Heart left ventricle (tissue), 13 donors: ENCODE measurements at regions not wholly inside any gene's neighbourhood (a gene's known extent, or its start where the extent isn't known, plus 50 kb on each side); places are given as distances from the start of the nearest gene placed in this dataset.

ENCODE experiments used
- POLR2A ChIP-seq, 2 donors: fragments of 450-650 bp; IDR thresholded peaks; one replicate each; pipeline ENCODE4 v1.6.1; 2017; ENCODE audit warnings: antibody characterized with exemption in 2 of 2, mild to moderate bottlenecking in 2 of 2, moderate library complexity in 2 of 2
- TF ChIP-seq, protein P1 (sequence below), 12 donors: fragments of 200-600 bp; sonication (generic) in 4 of 12; IDR thresholded peaks; one replicate each; pipeline versions ENCODE4 v1.5.0 to v1.8.0; 2018 to 2022; ENCODE audit warnings: antibody characterized with exemption in 12 of 12, mild to moderate bottlenecking in 5 of 12
- donor health status: ischemic (EF 13 %, LVEDD 7.1; RV severe dilation, severe dysfunction).
- donor health status: DM: no; HTN: yes; CAD: no.
- donor health status: DM: no; HTN: no; CAD: no.
- donor health status: ischemic (EF 25% LVEDD 6.9; RV normal size, moderate dysfunction).
- donor health status: ischemic (EF 25% LVEDD 5.7; RV mildly dilated, moderate dysfunction).
- donor health status: ischemic (EF 35%, LVEDD 5.7; RV mildly dilated, moderate dysfunction).
- donor health status: nonischemic (EF 11% LVEDD 7.7; RV severe dilation, severe dysfunction).
- donor health status: DM: yes; HTN: yes; CAD: no.
- donor health status: PGD.
- donor health status: ischemic (EF 29% LVEDD 5.4; RV normal size, mild dysfunction).
- donor health status: nonischemic (EF 23%, LVEDD 6.1; RV moderate dilation, normal function).

DNA sequence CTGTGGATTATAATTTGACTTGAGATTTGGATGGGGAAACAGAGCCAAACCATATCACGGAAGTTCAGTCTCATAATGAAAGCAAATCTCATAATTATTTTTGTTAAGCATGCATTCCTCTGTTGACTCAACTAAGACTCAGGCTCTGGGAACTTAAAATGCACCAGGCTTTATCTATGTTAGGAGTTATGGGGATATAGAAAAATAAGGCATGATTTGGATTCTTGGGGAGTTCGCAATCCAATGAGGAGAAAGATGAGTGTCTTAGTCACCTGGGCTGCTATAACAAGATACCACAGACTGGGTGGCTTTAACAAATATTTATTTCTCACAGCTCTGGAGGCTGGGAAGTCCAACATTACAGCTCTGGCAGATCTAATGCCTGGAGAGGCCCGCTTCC lies 89.4 kb upstream of the TJP1 start:
- TF ChIP-seq, protein P1, sequence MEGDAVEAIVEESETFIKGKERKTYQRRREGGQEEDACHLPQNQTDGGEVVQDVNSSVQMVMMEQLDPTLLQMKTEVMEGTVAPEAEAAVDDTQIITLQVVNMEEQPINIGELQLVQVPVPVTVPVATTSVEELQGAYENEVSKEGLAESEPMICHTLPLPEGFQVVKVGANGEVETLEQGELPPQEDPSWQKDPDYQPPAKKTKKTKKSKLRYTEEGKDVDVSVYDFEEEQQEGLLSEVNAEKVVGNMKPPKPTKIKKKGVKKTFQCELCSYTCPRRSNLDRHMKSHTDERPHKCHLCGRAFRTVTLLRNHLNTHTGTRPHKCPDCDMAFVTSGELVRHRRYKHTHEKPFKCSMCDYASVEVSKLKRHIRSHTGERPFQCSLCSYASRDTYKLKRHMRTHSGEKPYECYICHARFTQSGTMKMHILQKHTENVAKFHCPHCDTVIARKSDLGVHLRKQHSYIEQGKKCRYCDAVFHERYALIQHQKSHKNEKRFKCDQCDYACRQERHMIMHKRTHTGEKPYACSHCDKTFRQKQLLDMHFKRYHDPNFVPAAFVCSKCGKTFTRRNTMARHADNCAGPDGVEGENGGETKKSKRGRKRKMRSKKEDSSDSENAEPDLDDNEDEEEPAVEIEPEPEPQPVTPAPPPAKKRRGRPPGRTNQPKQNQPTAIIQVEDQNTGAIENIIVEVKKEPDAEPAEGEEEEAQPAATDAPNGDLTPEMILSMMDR (IDR thresholded peaks at IDR 0.05): no peak
- no peak for TF ChIP-seq POLR2A (IDR thresholded peaks at IDR 0.05)
